Hepatocyte (in vitro differentiated cells): ENCODE measurements at regions not wholly inside any gene's neighbourhood (a gene's known extent, or its start where the extent isn't known, plus 50 kb on each side); places are given as distances from the start of the nearest gene placed in this dataset.
A peak's percentile ranks its signal among the peaks of the same experiment; 100 is the strongest.

ENCODE experiments used
- DNase-seq: peaks from one replicate; pipeline ENCODE4 v3.0.0-alpha.2; 2016; ENCODE audit warnings: low spot score
- H2AFZ ChIP-seq: fragments of 200-600 bp; sonication (generic); 2 replicates; pipeline ENCODE4 v1.6.0; 2016; ENCODE audit warnings: antibody characterized with exemption, mild to moderate bottlenecking
- H3K27ac ChIP-seq: fragments of 200-600 bp; sonication (generic); 2 replicates; pipeline ENCODE4 v1.5.1; 2016; ENCODE audit warnings: mild to moderate bottlenecking
- H3K27me3 ChIP-seq: fragments of 200-600 bp; sonication (generic); 2 replicates; pipeline ENCODE4 v1.6.1; 2016
- H3K36me3 ChIP-seq: fragments of 200-600 bp; sonication (generic); replicated peaks from 2 replicates; pipeline ENCODE4 v1.5.1; 2016; ENCODE audit warnings: low read depth; ENCODE audit not compliant: insufficient read depth
- H3K4me1 ChIP-seq: fragments of 200-600 bp; sonication (generic); 2 replicates; pipeline ENCODE4 v1.5.1; 2016; ENCODE audit warnings: mild to moderate bottlenecking, moderate library complexity; ENCODE audit not compliant: insufficient read depth
- H3K4me2 ChIP-seq: fragments of 200-600 bp; sonication (generic); 2 replicates; pipeline ENCODE4 v1.6.0; 2016
- H3K4me3 ChIP-seq: fragments of 200-600 bp; sonication (generic); 2 replicates; pipeline ENCODE4 v1.5.1; 2016; ENCODE audit warnings: mild to moderate bottlenecking
- H3K79me2 ChIP-seq: fragments of 200-600 bp; sonication (generic); 2 replicates; pipeline ENCODE4 v1.6.0; 2017; ENCODE audit warnings: mild to moderate bottlenecking
- H3K9me2 ChIP-seq: fragments of 200-600 bp; sonication (generic); replicated peaks from 2 replicates; pipeline ENCODE4 v1.6.0; 2017; ENCODE audit warnings: mild to moderate bottlenecking; ENCODE audit not compliant: insufficient read depth
- H3K9me3 ChIP-seq: fragments of 200-600 bp; sonication (generic); 2 replicates; pipeline ENCODE4 v1.5.1; 2016; ENCODE audit warnings: low read depth, mild to moderate bottlenecking
- H4K20me1 ChIP-seq: fragments of 200-600 bp; sonication (generic); 2 replicates; pipeline ENCODE4 v1.6.0; 2016; ENCODE audit warnings: mild to moderate bottlenecking; ENCODE audit not compliant: insufficient read depth, poor library complexity, severe bottlenecking
- CTCF ChIP-seq: fragments of 200-600 bp; sonication (generic); IDR thresholded peaks from 2 replicates; pipeline ENCODE4 v1.5.1; 2016; ENCODE audit warnings: antibody characterized with exemption, mild to moderate bottlenecking; ENCODE audit not compliant: poor library complexity
- EZH2 ChIP-seq: fragments of 200-600 bp; sonication (generic); IDR thresholded peaks from 2 replicates; pipeline ENCODE4 v1.6.1; 2016; ENCODE audit warnings: antibody characterized with exemption, mild to moderate bottlenecking, borderline replicate concordance
- EZH2phosphoT487 ChIP-seq: fragments of 200-600 bp; sonication (generic); IDR thresholded peaks from one replicate; pipeline ENCODE4 v1.6.1; 2018; ENCODE audit warnings: antibody characterized with exemption, mild to moderate bottlenecking, low read depth, moderate library complexity; ENCODE audit not compliant: unreplicated experiment, severe bottlenecking
- WGBS: methylation state at CpG from one replicate; pipeline ENCODE4 v1.1.6; 2016; ENCODE audit warnings: low lambda C conversion rate; ENCODE audit errors: missing lambda C conversion rate; 5-methylcytosine and 5-hydroxymethylcytosine counted together

DNA sequence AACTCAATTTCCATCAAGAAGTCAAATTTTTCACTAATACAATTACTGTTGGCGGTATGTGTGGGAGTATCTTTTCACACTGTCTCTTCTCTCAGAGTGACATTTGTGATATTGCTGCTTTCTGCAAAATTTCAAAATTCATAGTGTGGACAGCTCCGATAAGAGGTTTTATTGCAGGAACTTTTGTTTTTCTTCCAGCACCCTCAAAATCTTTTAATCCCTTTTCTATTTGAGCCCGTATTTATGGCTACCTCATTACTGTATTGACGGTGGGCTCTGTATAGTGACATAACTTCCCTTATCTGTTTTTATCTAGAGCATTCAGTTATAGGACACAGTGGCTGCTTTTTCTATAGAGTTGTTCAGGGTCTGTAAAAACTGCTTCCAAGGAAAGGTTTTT lies 794.4 kb upstream of the TMPRSS15 start:
- Histone ChIP-seq H2AFZ (no peak overlapping the region), H3K9me2 (no peaks in the 10 kb centered on the region), H3K27ac (no peak overlapping the region), H3K4me1 (no peaks in the 10 kb centered on the region), H3K4me3 (no peak overlapping the region), H3K9me3 (no peaks in the 10 kb centered on the region), H3K79me2 (no peaks in the 10 kb centered on the region), H3K4me2 (no peak overlapping the region), H4K20me1 (no peaks in the 10 kb centered on the region), H3K27me3 (no peaks in the 10 kb centered on the region), H3K36me3 (no peaks in the 10 kb centered on the region)
- 38% methylated on average over 4 of the region's 4 CpGs for WGBS
- DNase-seq, result no peak
- no peak for TF ChIP-seq EZH2
- TF ChIP-seq EZH2phosphoT487, result peak; percentile 94

DNA sequence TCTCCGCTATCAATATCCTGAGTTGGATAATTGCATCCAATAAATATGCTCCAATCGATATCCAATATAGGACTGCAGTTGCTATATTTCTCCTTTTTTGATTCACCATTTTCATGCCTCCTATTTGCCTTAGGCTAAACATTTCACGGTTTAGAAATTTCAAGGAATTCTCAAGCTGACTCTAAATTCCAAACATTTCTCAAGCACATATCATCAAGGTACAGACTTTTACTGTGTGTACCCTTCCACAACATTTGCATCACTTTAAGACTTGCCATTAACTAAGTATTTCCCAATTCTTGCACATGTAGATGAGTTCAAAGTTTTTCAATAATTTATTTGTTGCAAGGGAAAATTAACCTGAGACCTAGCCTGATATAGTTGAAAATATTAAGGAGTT lies 795.2 kb upstream of the TMPRSS15 start:
- DNase-seq, result no peak
- Histone ChIP-seq H3K9me2 (no peaks in the 10 kb centered on the region), H3K27me3 (no peaks in the 10 kb centered on the region), H3K36me3 (no peaks in the 10 kb centered on the region), H3K79me2 (no peaks in the 10 kb centered on the region), H3K4me1 (no peaks in the 10 kb centered on the region), H2AFZ (no peak overlapping the region), H3K4me2 (no peak overlapping the region), H3K9me3 (no peaks in the 10 kb centered on the region), H3K4me3 (no peak overlapping the region), H3K27ac (no peak overlapping the region), H4K20me1 (no peaks in the 10 kb centered on the region)
- 68% methylated on average over 3 of the region's 3 CpGs for WGBS
- TF ChIP-seq EZH2 (no peak), EZH2phosphoT487 (no peak), CTCF (no peak)

GRCh38 chr21:19218163-19218562 lies 814.6 kb upstream of the TMPRSS15 start:
- Histone ChIP-seq H2AFZ (no peak overlapping the region), H3K27ac (no peak overlapping the region), H3K27me3 (no peaks in the 10 kb centered on the region), H3K9me2 (no peaks in the 10 kb centered on the region), H3K4me2 (no peak overlapping the region), H3K36me3 (no peaks in the 10 kb centered on the region), H3K79me2 (no peaks in the 10 kb centered on the region), H3K9me3 (no peaks in the 10 kb centered on the region), H3K4me1 (no peaks in the 10 kb centered on the region), H3K4me3 (no peak overlapping the region), H4K20me1 (no peaks in the 10 kb centered on the region)
- TF ChIP-seq EZH2 (no peak), EZH2phosphoT487 (no peak), CTCF (no peak)
- DNase-seq, result no peak

DNA sequence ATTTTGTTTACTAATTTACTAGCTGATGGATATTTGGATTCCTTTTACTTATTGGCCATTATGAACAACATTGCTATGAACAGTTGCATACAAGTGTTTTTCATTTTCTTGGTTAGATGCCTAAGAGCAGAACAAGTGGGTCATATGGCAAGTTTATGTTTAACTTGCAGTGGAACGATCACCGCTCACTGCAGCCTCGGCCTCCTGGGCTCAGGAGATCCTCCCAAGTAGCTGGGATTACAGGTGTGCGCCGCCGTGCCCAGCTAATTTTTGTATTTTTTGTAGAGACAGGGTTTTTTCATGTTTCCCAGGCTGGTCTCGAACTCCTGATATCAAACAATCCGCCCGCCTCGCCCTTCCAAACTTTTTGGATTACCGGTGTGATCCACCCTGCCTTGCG lies 820.5 kb upstream of the TMPRSS15 start:
- Histone ChIP-seq H3K36me3 (no peaks in the 10 kb centered on the region), H3K4me1 (no peaks in the 10 kb centered on the region), H3K4me3 (no peak overlapping the region), H3K9me2 (no peaks in the 10 kb centered on the region), H2AFZ (no peak overlapping the region), H3K27me3 (no peaks in the 10 kb centered on the region), H3K9me3 (no peaks in the 10 kb centered on the region), H3K4me2 (no peak overlapping the region), H3K79me2 (no peaks in the 10 kb centered on the region), H3K27ac (no peak overlapping the region), H4K20me1 (no peaks in the 10 kb centered on the region)
- DNase-seq, result no peak
- 93% methylated on average over 12 of the region's 12 CpGs for WGBS
- TF ChIP-seq EZH2phosphoT487 (no peak), EZH2 (no peak), CTCF (no peak)
